GM19438 (cell line): ENCODE measurements at regions not wholly inside any gene's neighbourhood (a gene's known extent, or its start where the extent isn't known, plus 50 kb on each side); places are given as distances from the start of the nearest gene placed in this dataset.

Experiments used
- ATAC-seq: cut with Tn5 transposase; IDR thresholded peaks from one replicate; pipeline ENCODE4 v1.9.1; 2021; ENCODE audit warnings: low read depth; ENCODE audit not compliant: unreplicated experiment

DNA sequence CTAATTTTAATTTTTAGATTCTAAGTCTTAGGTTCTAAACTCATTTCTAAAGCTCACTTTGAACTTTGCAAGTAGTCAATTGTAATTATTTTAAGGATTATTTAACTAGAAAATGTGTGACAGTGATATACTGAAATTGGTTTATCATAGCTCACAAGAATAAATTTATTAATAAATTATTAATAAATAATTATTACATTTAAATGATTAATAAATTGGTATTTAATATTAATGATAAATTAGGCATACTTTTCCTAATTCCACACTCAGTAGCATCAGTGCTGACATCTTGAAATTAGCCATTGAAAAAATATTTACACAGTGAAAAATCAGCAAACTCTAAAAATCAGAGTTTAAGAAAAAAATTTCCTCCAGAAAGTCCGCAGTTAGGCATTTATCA, 433.7 kb downstream of the FIGN start:
- no peak for ATAC-seq

- ATAC-seq, result no peak
These were observed 444.0 kb downstream of the FIGN start for GRCh38 chr2:163291790-163292189.

- ATAC-seq, result no peak
These were observed 443.1 kb upstream of the KCNH7 start for GRCh38 chr2:163281717-163282116.

DNA sequence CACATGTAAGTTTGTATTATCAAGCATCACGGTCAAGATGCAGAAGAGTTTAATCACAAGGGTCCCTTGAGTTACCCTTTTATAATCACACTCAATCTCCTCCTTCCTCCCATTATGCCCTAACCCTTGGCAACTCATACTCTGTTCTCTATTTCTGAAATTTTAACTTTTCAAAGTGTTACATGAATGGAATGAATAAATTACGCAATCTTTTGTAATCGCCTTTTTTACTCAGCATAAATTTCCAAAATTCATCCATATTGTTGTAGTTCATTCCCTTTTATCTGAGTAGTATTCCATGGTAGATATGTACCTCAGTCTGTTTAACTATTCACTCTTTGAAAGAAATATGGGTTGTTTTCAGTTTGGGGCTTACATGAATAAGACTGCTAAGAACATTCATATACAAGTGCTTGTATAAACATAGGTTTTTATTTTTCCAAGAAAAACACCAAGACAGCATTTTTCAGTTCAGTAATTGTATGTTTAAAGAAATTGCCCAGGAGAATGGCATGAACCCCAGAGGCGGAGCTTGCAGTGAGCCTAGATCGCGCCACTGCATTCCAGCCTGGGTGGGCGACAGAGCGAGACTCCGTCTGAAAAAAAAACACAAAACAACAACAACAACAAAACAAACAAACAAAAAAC, 430.9 kb upstream of the KCNH7 start:
- ATAC-seq, result no peak

DNA sequence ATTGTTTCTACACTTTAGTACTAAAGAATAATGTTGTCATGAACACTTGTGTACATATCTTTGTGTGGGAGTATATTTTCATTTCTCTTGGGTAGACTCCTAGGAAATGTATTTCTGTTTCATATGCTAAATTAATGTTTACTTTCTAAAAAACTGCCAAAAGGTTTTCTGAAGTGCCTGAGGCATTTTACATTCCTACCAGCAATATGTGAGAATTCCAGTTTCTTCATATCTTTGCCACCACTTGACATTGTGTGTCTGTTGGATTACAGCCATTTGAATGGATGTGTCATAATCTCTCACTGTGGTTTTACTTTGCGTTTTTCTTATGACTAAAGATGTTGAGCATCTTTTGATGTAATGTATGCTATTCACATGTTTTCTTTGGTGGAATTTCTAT, 428.2 kb upstream of the KCNH7 start:
- no peak for ATAC-seq

GRCh38 chr2:163265562-163265961, 427.0 kb upstream of the KCNH7 start:
- ATAC-seq, result no peak

DNA sequence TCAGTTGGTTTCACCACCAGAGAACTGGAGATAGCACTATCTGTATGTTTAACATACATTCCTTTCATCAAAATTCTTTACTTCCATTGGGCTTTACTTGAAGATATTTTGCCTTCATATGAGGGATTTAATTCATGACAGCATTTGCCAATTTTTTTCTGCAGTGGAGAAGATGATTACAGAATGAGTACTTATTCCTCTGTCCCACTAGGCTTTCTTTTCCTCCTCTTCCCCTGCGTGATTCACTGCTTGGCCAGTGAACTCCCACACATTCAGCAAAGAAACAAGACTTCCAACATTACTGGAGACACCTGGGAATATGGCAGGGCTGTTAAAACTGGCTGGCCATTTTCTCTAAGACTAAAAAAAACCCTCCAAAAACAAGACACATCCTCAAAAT, 425.8 kb upstream of the KCNH7 start:
- no peak for ATAC-seq

GRCh38 chr2:163259489-163259888, 420.9 kb upstream of the KCNH7 start:
- ATAC-seq, result no peak

- ATAC-seq, result no peak
These were observed 416.5 kb upstream of the KCNH7 start for GRCh38 chr2:163255086-163255485.

- no peak for ATAC-seq
These were observed 415.2 kb upstream of the KCNH7 start for GRCh38 chr2:163253621-163254285.

GRCh38 chr2:163252199-163252598, 413.6 kb upstream of the KCNH7 start:
- no peak for ATAC-seq

DNA sequence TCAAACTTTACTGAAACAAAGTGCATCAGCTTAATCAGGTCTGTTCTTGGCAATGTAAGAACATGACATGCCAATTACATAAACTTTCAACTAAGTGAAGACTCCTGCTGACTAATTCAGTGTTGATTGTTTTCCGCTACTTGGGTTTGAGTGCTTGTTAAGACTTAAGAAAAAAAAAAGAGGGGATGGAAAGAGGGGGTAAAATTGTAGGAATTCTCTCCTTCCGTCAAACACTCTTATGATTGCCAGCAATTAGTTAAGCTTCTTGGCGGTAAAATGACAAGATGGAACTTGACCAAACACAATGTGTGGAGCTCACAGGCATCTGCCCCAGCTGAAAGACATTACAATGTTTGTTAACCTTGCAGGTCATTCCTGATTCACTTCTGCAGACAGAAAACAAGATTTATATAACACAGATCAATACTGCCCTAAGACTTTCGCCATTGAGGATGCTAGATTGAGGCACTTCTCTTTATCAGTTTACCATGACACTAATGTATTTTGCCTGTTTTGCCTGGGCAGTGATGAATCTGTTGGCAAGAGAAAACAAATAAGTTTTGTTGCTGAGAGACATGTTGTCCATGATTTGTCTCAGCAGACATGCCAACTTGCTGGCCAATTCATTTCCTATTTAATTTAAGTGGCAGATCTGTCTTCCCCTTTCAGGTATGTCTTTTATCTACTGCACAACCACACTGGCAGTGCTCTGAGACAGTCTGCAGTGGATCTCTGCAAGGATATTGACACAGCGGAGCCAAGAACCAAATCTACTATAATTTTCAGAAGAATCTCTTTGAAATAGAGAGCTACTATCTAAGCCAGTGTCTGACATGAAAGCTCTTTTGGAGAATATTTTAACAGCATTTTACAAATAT, 410.0 kb upstream of the KCNH7 start:
- no peak for ATAC-seq

DNA sequence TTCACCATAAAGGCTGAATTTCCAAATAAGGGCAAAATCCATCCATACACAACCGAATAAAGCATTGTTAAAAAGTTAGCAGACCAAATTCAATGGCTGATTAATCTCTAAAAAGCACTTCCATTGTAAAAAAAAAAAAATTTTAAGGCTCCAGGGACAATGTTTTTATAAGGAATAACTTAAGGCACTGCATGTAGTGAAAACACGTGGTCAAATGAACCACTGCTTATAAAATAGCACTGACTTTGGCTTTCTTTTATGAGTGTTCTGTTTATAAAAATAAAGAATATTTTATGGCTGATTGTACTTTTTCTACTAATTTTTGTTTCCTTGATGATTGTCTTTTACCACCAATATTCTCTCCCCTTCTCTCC, 409.3 kb upstream of the KCNH7 start:
- ATAC-seq, result no peak

GRCh38 chr2:163247156-163247846, 408.7 kb upstream of the KCNH7 start:
- ATAC-seq, result no peak

DNA sequence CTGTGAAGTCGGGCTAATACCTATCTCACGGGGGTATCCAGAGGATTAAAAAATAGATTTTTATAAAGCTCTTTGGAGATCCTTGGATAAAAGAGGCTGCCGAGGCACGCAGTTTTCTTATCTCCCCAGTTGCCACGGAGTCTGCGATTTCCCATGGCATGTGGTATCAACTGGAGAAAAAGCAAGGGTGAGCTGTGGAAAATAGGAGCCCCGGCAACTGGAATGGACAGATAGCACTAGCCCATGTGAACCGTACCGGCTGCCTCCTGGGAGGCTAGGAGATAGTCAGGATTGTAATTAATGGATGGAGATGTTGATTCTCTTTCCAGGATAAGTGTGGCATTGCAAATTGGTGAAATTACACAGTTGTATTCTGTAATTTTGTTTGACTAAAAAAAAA, 407.6 kb upstream of the KCNH7 start:
- ATAC-seq, result no peak

DNA sequence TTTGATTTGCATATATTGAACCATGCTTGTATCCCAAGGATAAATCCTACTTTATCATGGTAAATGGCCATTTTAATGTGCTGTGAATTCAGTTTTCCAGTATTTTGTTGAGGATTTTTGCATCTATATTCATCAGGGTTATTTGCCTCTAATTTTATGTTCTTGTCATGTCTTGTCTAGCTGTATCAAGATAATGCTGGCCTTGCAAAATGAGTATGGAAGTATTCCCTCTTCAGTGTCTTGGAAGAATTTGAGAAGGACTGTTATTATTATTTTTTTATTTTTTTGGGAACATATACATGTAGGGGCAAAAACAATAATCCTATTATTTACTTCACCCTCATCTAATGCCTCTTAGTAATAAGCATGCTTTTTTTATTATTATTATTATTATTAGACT, 398.0 kb upstream of the KCNH7 start:
- no peak for ATAC-seq

GRCh38 chr2:163231666-163232065, 393.1 kb upstream of the KCNH7 start:
- no peak for ATAC-seq

GRCh38 chr2:163213661-163214081, 375.1 kb upstream of the KCNH7 start:
- ATAC-seq, result no peak

DNA sequence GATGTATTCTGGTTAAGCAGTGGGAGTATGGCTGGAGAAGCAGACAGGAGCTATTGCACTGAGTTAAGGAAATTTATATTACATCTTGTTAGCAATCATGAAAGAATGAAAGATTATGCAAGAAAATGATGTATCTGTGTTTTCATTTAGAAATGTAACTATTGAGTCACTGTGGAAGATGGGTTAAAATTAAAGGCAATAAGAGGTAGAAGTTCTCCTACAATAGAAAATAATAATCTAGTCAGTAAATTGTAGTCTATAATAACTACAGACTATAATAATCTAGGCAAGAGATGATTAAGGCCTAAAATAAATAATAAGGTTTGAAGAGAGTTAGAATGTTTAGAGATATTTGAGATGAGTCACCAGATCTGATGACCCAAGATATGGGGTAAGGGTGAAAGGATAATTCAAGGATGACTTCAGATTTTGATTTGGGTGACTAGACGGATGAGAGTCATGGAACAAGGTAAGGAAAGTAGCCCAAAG, 371.9 kb upstream of the KCNH7 start:
- ATAC-seq, result no peak

DNA sequence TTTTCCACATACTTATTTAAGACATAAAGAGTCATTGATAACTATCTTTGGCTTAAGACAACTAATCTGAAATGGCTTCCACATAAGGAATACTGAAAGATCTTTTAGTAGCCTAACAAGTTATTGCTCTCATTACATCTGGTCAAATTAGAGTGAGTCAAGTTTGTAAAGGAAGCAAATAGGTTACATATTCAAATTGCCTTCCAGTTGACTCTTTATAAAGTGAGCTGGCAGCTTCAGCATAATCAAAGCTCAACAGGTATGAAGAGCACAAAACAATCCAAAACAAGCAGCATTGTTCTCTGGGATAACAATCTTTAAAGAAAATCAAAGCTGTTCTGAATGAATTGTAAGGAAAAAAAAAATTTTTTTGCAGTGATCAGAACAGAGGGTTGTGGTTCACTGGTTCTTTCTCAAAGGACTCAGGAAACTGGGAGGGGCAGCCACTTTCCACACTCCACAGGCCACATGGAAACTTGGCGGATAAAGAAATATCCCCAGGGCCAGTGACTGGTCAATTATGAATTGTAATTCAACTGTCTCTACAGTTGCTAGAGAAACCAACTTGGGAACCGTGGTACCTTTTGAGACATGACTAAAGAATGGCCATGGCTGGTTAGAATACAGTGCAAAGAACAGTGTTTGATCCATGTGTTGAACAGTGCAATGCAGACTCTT, 369.3 kb upstream of the KCNH7 start:
- no peak for ATAC-seq
